WTC11 (cell line): ENCODE measurements at regions not wholly inside any gene's neighbourhood (a gene's known extent, or its start where the extent isn't known, plus 50 kb on each side); places are given as distances from the start of the nearest gene placed in this dataset.

Experiments
- ATAC-seq: fragments of 200-7000 bp; cut with Tn5 transposase; 2 replicates; pipeline ENCODE4 v1.10.0; 2021; ENCODE audit warnings: mild to moderate bottlenecking, moderate library complexity
- CTCF ChIA-PET: fragments of 300-600 bp; sonication (Branson Sonifier 250); formaldehyde crosslinking; loops from one replicate; lab custom pipeline; 2021; ENCODE audit warnings: antibody characterized with exemption; lab: Charles Lee
- POLR2A ChIA-PET: fragments of 350-600 bp; sonication (Branson Sonifier 250); formaldehyde crosslinking; loops from one replicate; lab custom pipeline; 2021; ENCODE audit warnings: antibody characterized with exemption; lab: Charles Lee
- DNase-seq: peaks from one replicate; pipeline ENCODE4 v3.0.0; 2021; ENCODE audit warnings: low spot score
- H3K27ac Mint-ChIP-seq: 2 replicates; pipeline ENCODE4 v1.8.0; 2021; ENCODE audit warnings: mixed read lengths
- H3K27me3 Mint-ChIP-seq: 2 replicates; pipeline ENCODE4 v1.8.0; 2021; ENCODE audit warnings: low read depth, mild to moderate bottlenecking, moderate library complexity, mixed read lengths
- H3K36me3 Mint-ChIP-seq: 2 replicates; pipeline ENCODE4 v1.8.0; 2021; ENCODE audit warnings: mixed read lengths
- H3K4me1 Mint-ChIP-seq: 2 replicates; pipeline ENCODE4 v1.8.0; 2022; ENCODE audit warnings: mixed read lengths
- H3K4me3 Mint-ChIP-seq: 2 replicates; pipeline ENCODE4 v1.8.0; 2021; ENCODE audit warnings: mild to moderate bottlenecking, moderate library complexity, mixed read lengths
- H3K9me3 Mint-ChIP-seq: 2 replicates; pipeline ENCODE4 v1.8.0; 2021; ENCODE audit warnings: mixed read lengths
- ARID4B ChIP-seq: sonication (generic); formaldehyde crosslinking; IDR thresholded peaks from 2 replicates; pipeline ENCODE4 v1.8.0; 2023; ENCODE audit warnings: missing genetic modification reagents, mild to moderate bottlenecking, borderline replicate concordance
- CDX4 ChIP-seq: fragments of 250-450 bp; sonication (Bioruptor Pico); IDR thresholded peaks from 2 replicates; pipeline ENCODE4 v1.9.0; 2021; ENCODE audit warnings: moderate library complexity, mild to moderate bottlenecking, inconsistent platforms, borderline replicate concordance
- FOXK1 ChIP-seq: sonication (generic); formaldehyde crosslinking; IDR thresholded peaks from 2 replicates; pipeline ENCODE4 v1.8.0; 2022; ENCODE audit warnings: mild to moderate bottlenecking, moderate library complexity, missing genetic modification reagents
- FOXP4 ChIP-seq: sonication (generic); formaldehyde crosslinking; IDR thresholded peaks from 2 replicates; pipeline ENCODE4 v1.8.0; 2022; ENCODE audit warnings: mild to moderate bottlenecking, missing genetic modification reagents
- JAZF1 ChIP-seq: fragments of 250-450 bp; sonication (Bioruptor Pico); IDR thresholded peaks from 2 replicates; pipeline ENCODE4 v1.9.0; 2021; ENCODE audit warnings: moderate library complexity, mild to moderate bottlenecking, inconsistent platforms
- JUN ChIP-seq: sonication (generic); formaldehyde crosslinking; IDR thresholded peaks from 2 replicates; pipeline ENCODE4 v1.8.0; 2023; ENCODE audit warnings: mild to moderate bottlenecking, missing genetic modification reagents
- MXD4 ChIP-seq: fragments of 250-450 bp; sonication (Bioruptor Pico); IDR thresholded peaks from 2 replicates; pipeline ENCODE4 v1.8.0; 2021; ENCODE audit warnings: mild to moderate bottlenecking, moderate library complexity, borderline replicate concordance
- NFE2L1 ChIP-seq: sonication (generic); formaldehyde crosslinking; IDR thresholded peaks from 2 replicates; pipeline ENCODE4 v1.8.1; 2023; ENCODE audit warnings: missing genetic modification reagents
- NR2C2 ChIP-seq: sonication (generic); formaldehyde crosslinking; IDR thresholded peaks from 2 replicates; pipeline ENCODE4 v1.8.0; 2022; ENCODE audit warnings: mild to moderate bottlenecking, missing genetic modification reagents
- RORB ChIP-seq: fragments of 250-450 bp; sonication (Bioruptor Pico); IDR thresholded peaks from 2 replicates; pipeline ENCODE4 v1.9.0; 2021; ENCODE audit warnings: mild to moderate bottlenecking
- USF1 ChIP-seq: sonication (generic); formaldehyde crosslinking; IDR thresholded peaks from 2 replicates; pipeline ENCODE4 v1.8.0; 2022; ENCODE audit warnings: mild to moderate bottlenecking, missing genetic modification reagents
- ZBTB21 ChIP-seq: sonication (generic); formaldehyde crosslinking; IDR thresholded peaks from 2 replicates; pipeline ENCODE4 v1.8.1; 2023; ENCODE audit warnings: mild to moderate bottlenecking, missing genetic modification reagents, borderline replicate concordance
- ZNF532 ChIP-seq: fragments of 250-450 bp; sonication (Bioruptor Pico); IDR thresholded peaks from 2 replicates; pipeline ENCODE4 v1.9.0; 2021; ENCODE audit warnings: mild to moderate bottlenecking, borderline replicate concordance

GRCh38 chr5:72741805-72742204 is 74.7 kb upstream of the TNPO1 start (continued):
- TF ChIP-seq ZNF532 (CRISPR knock-in tag), result no peak
- TF ChIP-seq ARID4B (CRISPR knock-in tag), result no peak
- TF ChIP-seq MXD4 (CRISPR knock-in tag), result no peak
- no peak for TF ChIP-seq CDX4 (CRISPR knock-in tag)
- no peak for TF ChIP-seq NFE2L1 (CRISPR knock-in tag)
- no peak for TF ChIP-seq FOXK1 (CRISPR knock-in tag)
- TF ChIP-seq FOXP4 (CRISPR knock-in tag), result no peak
- TF ChIP-seq RORB (CRISPR knock-in tag), result no peak
- TF ChIP-seq NR2C2 (CRISPR knock-in tag), result no peak

GRCh38 chr5:72733810-72734209 is 82.7 kb upstream of the TNPO1 start:
- TF ChIP-seq JUN (CRISPR knock-in tag) (no peak), ZBTB21 (CRISPR knock-in tag) (no peak), USF1 (CRISPR knock-in tag) (no peak), JAZF1 (no peak)
- DNase-seq (no peak), ATAC-seq (no peak)
- H3K9me3 Mint-ChIP-seq, result peaks cover 19% of the 10 kb centered on the region
- H3K4me1 Mint-ChIP-seq, result no peaks in the 10 kb centered on the region
- ChIA-PET CTCF (no interaction called here), POLR2A (no interaction called here)
- H3K36me3 Mint-ChIP-seq, result no peaks in the 10 kb centered on the region
- peaks cover 6% of the 10 kb centered on the region; the same call in 1 of the 2 replicates for H3K27me3 Mint-ChIP-seq
- H3K27ac Mint-ChIP-seq, result no peak overlapping the region
- no peak overlapping the region for H3K4me3 Mint-ChIP-seq
